ENCODE measurements at regions not wholly inside any gene's neighbourhood (a gene's known extent, or its start where the extent isn't known, plus 50 kb on each side); places are given as distances from the start of the nearest gene placed in this dataset.
A peak's percentile ranks its signal among the peaks of the same experiment; 100 is the strongest.
"Not testable (repeated sequence)": the region's sequence is repeated elsewhere in the genome, so short reads cannot be mapped to it uniquely, and the experiment has no call there.

GRCh38 chrX:43451976-43452686, 204.0 kb upstream of the MAOA start:
- H3K9me3 ChIP-seq (ENCODE audit: low read length), result peaks cover 18% of the 10 kb centered on the region
- not testable (repeated sequence) for H4K20me1 ChIP-seq (ENCODE audit: insufficient read depth, low read depth, low read length); H3K9ac ChIP-seq (ENCODE audit: low read length); H2AFZ ChIP-seq (ENCODE audit: low read length); H3K79me2 ChIP-seq (ENCODE audit: low read length); H3K4me3 ChIP-seq (ENCODE audit: low read length); H3K4me2 ChIP-seq (ENCODE audit: low read depth, low read length, poor library complexity, severe bottlenecking); H3K9me2 ChIP-seq (replicated peaks; ENCODE audit: insufficient read depth, low read length); DNase-seq; H3K4me1 ChIP-seq (ENCODE audit: low read length); H3K27me3 ChIP-seq (ENCODE audit: low read length); H3K36me3 ChIP-seq (ENCODE audit: insufficient read depth, low read length); H3K27ac ChIP-seq (ENCODE audit: low read length)

- no peak overlapping the region for H3K4me2 ChIP-seq (ENCODE audit: low read depth, low read length, poor library complexity, severe bottlenecking)
- H2AFZ ChIP-seq (ENCODE audit: low read length), result no peak overlapping the region
- H4K20me1 ChIP-seq (ENCODE audit: insufficient read depth, low read depth, low read length), result no peaks in the 10 kb centered on the region
- H3K4me3 ChIP-seq (ENCODE audit: low read length), result no peak overlapping the region
- DNase-seq, result no peak
- H3K9me2 ChIP-seq (replicated peaks; ENCODE audit: insufficient read depth, low read length), result 0 out of 2 replicates have a peak, but pooled peaks cover 4% of the 10 kb centered on the region
- H3K79me2 ChIP-seq (ENCODE audit: low read length), result no peaks in the 10 kb centered on the region
- H3K9me3 ChIP-seq (ENCODE audit: low read length), result peaks cover 8% of the 10 kb centered on the region
- no peaks in the 10 kb centered on the region for H3K36me3 ChIP-seq (ENCODE audit: insufficient read depth, low read length)
- H3K27me3 ChIP-seq (ENCODE audit: low read length), result no peaks in the 10 kb centered on the region
- no peaks in the 10 kb centered on the region for H3K4me1 ChIP-seq (ENCODE audit: low read length)
- no peak overlapping the region for H3K27ac ChIP-seq (ENCODE audit: low read length)
- no peak overlapping the region for H3K9ac ChIP-seq (ENCODE audit: low read length)
These were observed 200.0 kb upstream of the MAOA start for GRCh38 chrX:43456063-43456462.

- H3K4me3 ChIP-seq (ENCODE audit: low read length), result no peak overlapping the region
- H3K27me3 ChIP-seq (ENCODE audit: low read length), result no peaks in the 10 kb centered on the region
- no peaks in the 10 kb centered on the region for H3K36me3 ChIP-seq (ENCODE audit: insufficient read depth, low read length)
- DNase-seq, result no peak
- no peaks in the 10 kb centered on the region for H3K79me2 ChIP-seq (ENCODE audit: low read length)
- no peak overlapping the region for H2AFZ ChIP-seq (ENCODE audit: low read length)
- no peak overlapping the region for H3K27ac ChIP-seq (ENCODE audit: low read length)
- H3K4me2 ChIP-seq (ENCODE audit: low read depth, low read length, poor library complexity, severe bottlenecking), result no peak overlapping the region
- peaks cover 3% of the 10 kb centered on the region; the same call in 1 of the 2 replicates for H3K9me3 ChIP-seq (ENCODE audit: low read length)
- H3K4me1 ChIP-seq (ENCODE audit: low read length), result no peaks in the 10 kb centered on the region
- 0 out of 2 replicates have a peak, but pooled peaks cover 4% of the 10 kb centered on the region for H3K9me2 ChIP-seq (replicated peaks; ENCODE audit: insufficient read depth, low read length)
- H4K20me1 ChIP-seq (ENCODE audit: insufficient read depth, low read depth, low read length), result no peaks in the 10 kb centered on the region
- no peak overlapping the region for H3K9ac ChIP-seq (ENCODE audit: low read length)
These were observed 199.2 kb upstream of the MAOA start for GRCh38 chrX:43456906-43457305.

- H3K79me2 ChIP-seq (ENCODE audit: low read length), result no peaks in the 10 kb centered on the region
- no peaks in the 10 kb centered on the region for H3K36me3 ChIP-seq (ENCODE audit: insufficient read depth, low read length)
- H3K4me3 ChIP-seq (ENCODE audit: low read length), result no peak overlapping the region
- no peak overlapping the region for H2AFZ ChIP-seq (ENCODE audit: low read length)
- H3K4me2 ChIP-seq (ENCODE audit: low read depth, low read length, poor library complexity, severe bottlenecking), result no peak overlapping the region
- DNase-seq, result peak; percentile 71
- no peak overlapping the region for H3K9ac ChIP-seq (ENCODE audit: low read length)
- no peaks in the 10 kb centered on the region for H3K9me2 ChIP-seq (replicated peaks; ENCODE audit: insufficient read depth, low read length)
- H3K4me1 ChIP-seq (ENCODE audit: low read length), result no peaks in the 10 kb centered on the region
- H4K20me1 ChIP-seq (ENCODE audit: insufficient read depth, low read depth, low read length), result no peaks in the 10 kb centered on the region
- H3K27me3 ChIP-seq (ENCODE audit: low read length), result no peaks in the 10 kb centered on the region
- no peak overlapping the region for H3K27ac ChIP-seq (ENCODE audit: low read length)
- no peaks in the 10 kb centered on the region for H3K9me3 ChIP-seq (ENCODE audit: low read length)
These were observed 188.4 kb upstream of the MAOA start for GRCh38 chrX:43467608-43468234.

GRCh38 chrX:43469391-43470054, 186.6 kb upstream of the MAOA start:
- Histone ChIP-seq H3K36me3 (ENCODE audit: insufficient read depth, low read length) (no peaks in the 10 kb centered on the region), H3K27ac (ENCODE audit: low read length) (no peak overlapping the region), H3K4me2 (ENCODE audit: low read depth, low read length, poor library complexity, severe bottlenecking) (no peak overlapping the region), H3K9me2 (replicated peaks; ENCODE audit: insufficient read depth, low read length) (no peaks in the 10 kb centered on the region), H2AFZ (ENCODE audit: low read length) (no peak overlapping the region), H3K4me1 (ENCODE audit: low read length) (no peaks in the 10 kb centered on the region), H3K9me3 (ENCODE audit: low read length) (no peaks in the 10 kb centered on the region), H3K79me2 (ENCODE audit: low read length) (no peaks in the 10 kb centered on the region), H4K20me1 (ENCODE audit: insufficient read depth, low read depth, low read length) (no peaks in the 10 kb centered on the region), H3K9ac (ENCODE audit: low read length) (no peak overlapping the region), H3K27me3 (ENCODE audit: low read length) (no peaks in the 10 kb centered on the region), H3K4me3 (ENCODE audit: low read length) (no peak overlapping the region)
- DNase-seq, result no peak

GRCh38 chrX:43474321-43474720, 181.8 kb upstream of the MAOA start:
- Histone ChIP-seq H3K4me1 (ENCODE audit: low read length) (no peaks in the 10 kb centered on the region), H3K9ac (ENCODE audit: low read length) (no peak overlapping the region), H3K4me2 (ENCODE audit: low read depth, low read length, poor library complexity, severe bottlenecking) (no peak overlapping the region), H3K9me2 (replicated peaks; ENCODE audit: insufficient read depth, low read length) (no peaks in the 10 kb centered on the region), H3K36me3 (ENCODE audit: insufficient read depth, low read length) (no peaks in the 10 kb centered on the region), H3K27ac (ENCODE audit: low read length) (no peak overlapping the region), H4K20me1 (ENCODE audit: insufficient read depth, low read depth, low read length) (no peaks in the 10 kb centered on the region), H3K27me3 (ENCODE audit: low read length) (no peaks in the 10 kb centered on the region), H3K79me2 (ENCODE audit: low read length) (no peaks in the 10 kb centered on the region), H3K4me3 (ENCODE audit: low read length) (no peak overlapping the region), H3K9me3 (ENCODE audit: low read length) (no peaks in the 10 kb centered on the region; the same call in 1 of the 2 replicates), H2AFZ (ENCODE audit: low read length) (no peak overlapping the region)
- no peak for DNase-seq

- H3K9me2 ChIP-seq (replicated peaks; ENCODE audit: insufficient read depth, low read length), result no peaks in the 10 kb centered on the region
- no peaks in the 10 kb centered on the region for H4K20me1 ChIP-seq (ENCODE audit: insufficient read depth, low read depth, low read length)
- no peaks in the 10 kb centered on the region for H3K27me3 ChIP-seq (ENCODE audit: low read length)
- H3K79me2 ChIP-seq (ENCODE audit: low read length), result no peaks in the 10 kb centered on the region
- no peak overlapping the region for H3K27ac ChIP-seq (ENCODE audit: low read length)
- H3K9me3 ChIP-seq (ENCODE audit: low read length), result peaks cover 4% of the 10 kb centered on the region; the same call in 1 of the 2 replicates
- no peak overlapping the region for H2AFZ ChIP-seq (ENCODE audit: low read length)
- H3K4me1 ChIP-seq (ENCODE audit: low read length), result no peaks in the 10 kb centered on the region
- no peak overlapping the region for H3K9ac ChIP-seq (ENCODE audit: low read length)
- no peaks in the 10 kb centered on the region for H3K36me3 ChIP-seq (ENCODE audit: insufficient read depth, low read length)
- no peak overlapping the region for H3K4me3 ChIP-seq (ENCODE audit: low read length)
- DNase-seq, result no peak
- no peak overlapping the region for H3K4me2 ChIP-seq (ENCODE audit: low read depth, low read length, poor library complexity, severe bottlenecking)
These were observed 177.0 kb upstream of the MAOA start for GRCh38 chrX:43479070-43479469.

GRCh38 chrX:43479850-43480249, 176.2 kb upstream of the MAOA start:
- Histone ChIP-seq H3K4me2 (ENCODE audit: low read depth, low read length, poor library complexity, severe bottlenecking) (no peak overlapping the region), H3K27ac (ENCODE audit: low read length) (no peak overlapping the region), H3K36me3 (ENCODE audit: insufficient read depth, low read length) (no peaks in the 10 kb centered on the region), H4K20me1 (ENCODE audit: insufficient read depth, low read depth, low read length) (no peaks in the 10 kb centered on the region), H3K79me2 (ENCODE audit: low read length) (no peaks in the 10 kb centered on the region), H3K9ac (ENCODE audit: low read length) (no peak overlapping the region), H3K9me3 (ENCODE audit: low read length) (peaks cover 4% of the 10 kb centered on the region; the same call in 1 of the 2 replicates), H3K4me3 (ENCODE audit: low read length) (no peak overlapping the region), H3K9me2 (replicated peaks; ENCODE audit: insufficient read depth, low read length) (no peaks in the 10 kb centered on the region), H3K4me1 (ENCODE audit: low read length) (no peaks in the 10 kb centered on the region), H3K27me3 (ENCODE audit: low read length) (no peaks in the 10 kb centered on the region), H2AFZ (ENCODE audit: low read length) (no peak overlapping the region)
- DNase-seq, result no peak

Measured in Karpas-422 (cell line).